ENCODE measurements at regions not wholly inside any gene's neighbourhood (a gene's known extent, or its start where the extent isn't known, plus 50 kb on each side); places are given as distances from the start of the nearest gene placed in this dataset.

DNA sequence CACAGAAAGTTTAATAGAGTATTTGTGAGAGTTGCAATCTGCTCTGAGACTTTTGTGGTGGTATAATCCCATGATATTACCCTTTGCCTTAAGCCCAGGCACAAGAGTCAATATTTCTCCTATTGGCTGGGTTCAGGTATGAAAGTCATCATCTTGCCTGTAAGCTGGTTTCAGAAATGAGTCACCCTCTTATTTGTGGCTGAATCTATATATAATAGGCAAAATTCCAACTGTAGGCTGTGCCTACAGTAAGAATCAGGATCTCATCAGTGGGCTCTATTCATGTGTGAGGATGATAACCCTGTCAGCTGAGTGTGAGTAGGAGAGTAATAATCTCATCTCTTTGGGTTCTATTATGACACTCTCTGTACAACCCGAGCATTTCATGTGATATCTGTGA is 2103.1 kb downstream of the TP53TG3F start:
- no TSS peak for BruUV-seq (replicated peaks)
- Histone ChIP-seq H3K4me1 (ENCODE audit: control insufficient read depth in 1 of 2, insufficient read depth in 2 of 2, low read length in 2 of 2) (peaks cover 0 to 5% of the 10 kb centered on the region in 2 experiments; a peak in 1 of 4 replicates), H3K79me2 (ENCODE audit: insufficient read depth, low read length) (no peaks in the 10 kb centered on the region), H3K9me3 (ENCODE audit: control insufficient read depth in 1 of 2, insufficient read depth in 1 of 2, low read depth in 1 of 2, low read length in 2 of 2) (no peaks in the 10 kb centered on the region), H3K9me2 (ENCODE audit: insufficient read depth) (no peaks in the 10 kb centered on the region), H4K20me1 (ENCODE audit: insufficient read depth) (no peaks in the 10 kb centered on the region), H3K36me3 (ENCODE audit: control insufficient read depth in 1 of 2, insufficient read depth in 2 of 2, low read length in 2 of 2) (no peaks in the 10 kb centered on the region), H3K4me3 (replicated peaks in 1 of 2; ENCODE audit: low read depth in 1 of 2, low read length in 2 of 2) (no peak overlapping the region), H3K27me3 (ENCODE audit: insufficient read depth, low read length) (no peaks in the 10 kb centered on the region), H3K27ac (ENCODE audit: low read depth, low read length) (no peak overlapping the region), H2AFZ (ENCODE audit: low read depth, low read length, poor library complexity, severe bottlenecking) (no peak overlapping the region), H3K4me2 (ENCODE audit: low read length) (no peak overlapping the region), H3K9ac (ENCODE audit: low read length) (no peak overlapping the region)
- POLR2A ChIA-PET, result no interaction called here
- intact Hi-C loops (cut with micrococcal nuclease), result no loop called here
- RAD21 ChIA-PET (ENCODE audit: low non-redundant PET in 1 of 2, low total read pairs in 2 of 2, uncharacterized antibody in 2 of 2, unreplicated experiment in 2 of 2), result no interaction called here
- TF ChIP-seq SRF (IDR thresholded peaks at IDR 0.05; ENCODE audit: low read depth) (no peak), TCF7L2 (IDR thresholded peaks at IDR 0.05; ENCODE audit: borderline replicate concordance, extremely low read depth, insufficient read depth, insufficient read length) (no peak), SP1 (IDR thresholded peaks at IDR 0.05; ENCODE audit: low read depth) (no peak), EGR1 (IDR thresholded peaks at IDR 0.05; ENCODE audit: low read depth) (no peak), EZH2 (IDR thresholded peaks at IDR 0.05) (no peak), POLR2AphosphoS5 (IDR thresholded peaks at IDR 0.05; ENCODE audit: low read depth, low read length) (no peak), ELF1 (IDR thresholded peaks at IDR 0.05; ENCODE audit: borderline replicate concordance, low read depth) (no peak), RAD21 (IDR thresholded peaks at IDR 0.05; ENCODE audit: low read depth) (no peak), POLR2A (IDR thresholded peaks at IDR 0.05; ENCODE audit: borderline replicate concordance, extremely low read depth, insufficient read depth, insufficient read length) (no peak), CBX3 (IDR thresholded peaks at IDR 0.05; ENCODE audit: low read depth) (no peak), CEBPB (IDR thresholded peaks at IDR 0.05; ENCODE audit: low read depth) (no peak), EZH2phosphoT487 (IDR thresholded peaks at IDR 0.05; ENCODE audit: borderline replicate concordance) (no peak), ZNF274 (IDR thresholded peaks at IDR 0.05; ENCODE audit: low read depth, low read length) (no peak), FOSL1 (IDR thresholded peaks at IDR 0.05; ENCODE audit: low read depth) (no peak), ZBTB33 (IDR thresholded peaks at IDR 0.05; ENCODE audit: extremely low read depth, insufficient replicate concordance, low read length) (no peak), SIN3A (IDR thresholded peaks at IDR 0.05; ENCODE audit: low read depth) (no peak), ZFX (IDR thresholded peaks at IDR 0.05) (no peak)
- TF ChIP-seq, protein P1, sequence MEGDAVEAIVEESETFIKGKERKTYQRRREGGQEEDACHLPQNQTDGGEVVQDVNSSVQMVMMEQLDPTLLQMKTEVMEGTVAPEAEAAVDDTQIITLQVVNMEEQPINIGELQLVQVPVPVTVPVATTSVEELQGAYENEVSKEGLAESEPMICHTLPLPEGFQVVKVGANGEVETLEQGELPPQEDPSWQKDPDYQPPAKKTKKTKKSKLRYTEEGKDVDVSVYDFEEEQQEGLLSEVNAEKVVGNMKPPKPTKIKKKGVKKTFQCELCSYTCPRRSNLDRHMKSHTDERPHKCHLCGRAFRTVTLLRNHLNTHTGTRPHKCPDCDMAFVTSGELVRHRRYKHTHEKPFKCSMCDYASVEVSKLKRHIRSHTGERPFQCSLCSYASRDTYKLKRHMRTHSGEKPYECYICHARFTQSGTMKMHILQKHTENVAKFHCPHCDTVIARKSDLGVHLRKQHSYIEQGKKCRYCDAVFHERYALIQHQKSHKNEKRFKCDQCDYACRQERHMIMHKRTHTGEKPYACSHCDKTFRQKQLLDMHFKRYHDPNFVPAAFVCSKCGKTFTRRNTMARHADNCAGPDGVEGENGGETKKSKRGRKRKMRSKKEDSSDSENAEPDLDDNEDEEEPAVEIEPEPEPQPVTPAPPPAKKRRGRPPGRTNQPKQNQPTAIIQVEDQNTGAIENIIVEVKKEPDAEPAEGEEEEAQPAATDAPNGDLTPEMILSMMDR (IDR thresholded peaks at IDR 0.05 in 2 of 3, conservative IDR thresholded peaks at IDR 0.05 in 1 of 3; ENCODE audit: borderline replicate concordance in 1 of 3, insufficient read depth in 1 of 3, low read depth in 2 of 3, low read length in 2 of 3), result no peak
- TF ChIP-seq, protein P2, sequence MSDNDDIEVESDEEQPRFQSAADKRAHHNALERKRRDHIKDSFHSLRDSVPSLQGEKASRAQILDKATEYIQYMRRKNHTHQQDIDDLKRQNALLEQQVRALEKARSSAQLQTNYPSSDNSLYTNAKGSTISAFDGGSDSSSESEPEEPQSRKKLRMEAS (IDR thresholded peaks at IDR 0.05), result no peak
- TF ChIP-seq, protein P3, sequence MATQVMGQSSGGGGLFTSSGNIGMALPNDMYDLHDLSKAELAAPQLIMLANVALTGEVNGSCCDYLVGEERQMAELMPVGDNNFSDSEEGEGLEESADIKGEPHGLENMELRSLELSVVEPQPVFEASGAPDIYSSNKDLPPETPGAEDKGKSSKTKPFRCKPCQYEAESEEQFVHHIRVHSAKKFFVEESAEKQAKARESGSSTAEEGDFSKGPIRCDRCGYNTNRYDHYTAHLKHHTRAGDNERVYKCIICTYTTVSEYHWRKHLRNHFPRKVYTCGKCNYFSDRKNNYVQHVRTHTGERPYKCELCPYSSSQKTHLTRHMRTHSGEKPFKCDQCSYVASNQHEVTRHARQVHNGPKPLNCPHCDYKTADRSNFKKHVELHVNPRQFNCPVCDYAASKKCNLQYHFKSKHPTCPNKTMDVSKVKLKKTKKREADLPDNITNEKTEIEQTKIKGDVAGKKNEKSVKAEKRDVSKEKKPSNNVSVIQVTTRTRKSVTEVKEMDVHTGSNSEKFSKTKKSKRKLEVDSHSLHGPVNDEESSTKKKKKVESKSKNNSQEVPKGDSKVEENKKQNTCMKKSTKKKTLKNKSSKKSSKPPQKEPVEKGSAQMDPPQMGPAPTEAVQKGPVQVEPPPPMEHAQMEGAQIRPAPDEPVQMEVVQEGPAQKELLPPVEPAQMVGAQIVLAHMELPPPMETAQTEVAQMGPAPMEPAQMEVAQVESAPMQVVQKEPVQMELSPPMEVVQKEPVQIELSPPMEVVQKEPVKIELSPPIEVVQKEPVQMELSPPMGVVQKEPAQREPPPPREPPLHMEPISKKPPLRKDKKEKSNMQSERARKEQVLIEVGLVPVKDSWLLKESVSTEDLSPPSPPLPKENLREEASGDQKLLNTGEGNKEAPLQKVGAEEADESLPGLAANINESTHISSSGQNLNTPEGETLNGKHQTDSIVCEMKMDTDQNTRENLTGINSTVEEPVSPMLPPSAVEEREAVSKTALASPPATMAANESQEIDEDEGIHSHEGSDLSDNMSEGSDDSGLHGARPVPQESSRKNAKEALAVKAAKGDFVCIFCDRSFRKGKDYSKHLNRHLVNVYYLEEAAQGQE (IDR thresholded peaks at IDR 0.05; ENCODE audit: low read depth), result no peak
- CTCF ChIA-PET, result no interaction called here
- DNase-seq (ENCODE audit: low read depth, low spot score), result no peak
- no peak for ATAC-seq

Data from HCT116 (cell line).